Tibial nerve (tissue), 4 donors: ENCODE measurements at regions not wholly inside any gene's neighbourhood (a gene's known extent, or its start where the extent isn't known, plus 50 kb on each side); places are given as distances from the start of the nearest gene placed in this dataset.

Source experiments
- EP300 ChIP-seq, 2 donors: sonication (generic); formaldehyde crosslinking; IDR thresholded peaks; one replicate each; pipeline ENCODE4 v1.6.1; 2017; ENCODE audit warnings: antibody characterized with exemption in 2 of 2, mild to moderate bottlenecking in 1 of 2
- POLR2A ChIP-seq, 2 donors: fragments of 450-650 bp; IDR thresholded peaks; one replicate each; pipeline ENCODE4 v1.6.1; 2017; ENCODE audit warnings: antibody characterized with exemption in 2 of 2, mild to moderate bottlenecking in 2 of 2, moderate library complexity in 2 of 2
- TF ChIP-seq, protein P1 (sequence below), 5 experiments: fragments of 200-600 bp in 3 of 5; fragments of 450-650 bp in 2 of 5; sonication (generic) in 3 of 5; IDR thresholded peaks; one replicate each; pipeline ENCODE4 v1.5.1; 2016 to 2019; ENCODE audit warnings: antibody characterized with exemption in 5 of 5, mild to moderate bottlenecking in 3 of 5, moderate library complexity in 2 of 5

DNA sequence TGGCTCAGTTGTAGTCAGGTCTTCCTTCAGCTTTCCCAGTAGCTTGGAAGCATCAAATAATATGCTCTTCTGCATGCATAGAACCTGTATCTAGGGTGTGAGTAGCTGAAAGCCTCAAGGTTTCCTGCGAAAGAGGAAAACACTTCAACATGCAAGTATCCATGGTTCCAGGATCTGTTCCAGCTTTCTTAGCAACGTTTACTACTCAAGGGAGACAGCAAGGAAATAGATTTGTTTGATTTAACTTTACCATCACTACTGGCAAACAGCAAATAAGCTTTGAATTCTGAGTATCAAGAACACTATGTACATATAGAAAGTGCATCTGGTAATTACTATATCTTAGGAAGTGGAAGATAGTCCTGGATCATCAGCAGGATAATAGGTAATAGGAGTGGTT, 341.0 kb downstream of the PRR16 start:
- TF ChIP-seq, protein P1, sequence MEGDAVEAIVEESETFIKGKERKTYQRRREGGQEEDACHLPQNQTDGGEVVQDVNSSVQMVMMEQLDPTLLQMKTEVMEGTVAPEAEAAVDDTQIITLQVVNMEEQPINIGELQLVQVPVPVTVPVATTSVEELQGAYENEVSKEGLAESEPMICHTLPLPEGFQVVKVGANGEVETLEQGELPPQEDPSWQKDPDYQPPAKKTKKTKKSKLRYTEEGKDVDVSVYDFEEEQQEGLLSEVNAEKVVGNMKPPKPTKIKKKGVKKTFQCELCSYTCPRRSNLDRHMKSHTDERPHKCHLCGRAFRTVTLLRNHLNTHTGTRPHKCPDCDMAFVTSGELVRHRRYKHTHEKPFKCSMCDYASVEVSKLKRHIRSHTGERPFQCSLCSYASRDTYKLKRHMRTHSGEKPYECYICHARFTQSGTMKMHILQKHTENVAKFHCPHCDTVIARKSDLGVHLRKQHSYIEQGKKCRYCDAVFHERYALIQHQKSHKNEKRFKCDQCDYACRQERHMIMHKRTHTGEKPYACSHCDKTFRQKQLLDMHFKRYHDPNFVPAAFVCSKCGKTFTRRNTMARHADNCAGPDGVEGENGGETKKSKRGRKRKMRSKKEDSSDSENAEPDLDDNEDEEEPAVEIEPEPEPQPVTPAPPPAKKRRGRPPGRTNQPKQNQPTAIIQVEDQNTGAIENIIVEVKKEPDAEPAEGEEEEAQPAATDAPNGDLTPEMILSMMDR (IDR thresholded peaks at IDR 0.05): no peak
- TF ChIP-seq POLR2A (IDR thresholded peaks at IDR 0.05): no peak
- TF ChIP-seq EP300 (IDR thresholded peaks at IDR 0.05): no peak
